Suprapubic skin (tissue), 4 donors: ENCODE measurements at regions not wholly inside any gene's neighbourhood (a gene's known extent, or its start where the extent isn't known, plus 50 kb on each side); places are given as distances from the start of the nearest gene placed in this dataset.

Experiments
- CTCF ChIP-seq, 2 donors: fragments of 200-600 bp in 1 of 2; fragments of 450-650 bp in 1 of 2; sonication (generic) in 1 of 2; IDR thresholded peaks; one replicate each; pipeline ENCODE4 v1.5.1; 2016 to 2019; ENCODE audit warnings: antibody characterized with exemption in 2 of 2, mild to moderate bottlenecking in 1 of 2, moderate library complexity in 1 of 2
- POLR2A ChIP-seq, 2 donors: fragments of 450-650 bp; IDR thresholded peaks; one replicate each; pipeline ENCODE4 v1.6.1; 2017; ENCODE audit warnings: antibody characterized with exemption in 2 of 2, mild to moderate bottlenecking in 2 of 2, moderate library complexity in 2 of 2
- POLR2AphosphoS5 ChIP-seq, 3 donors: sonication (generic); formaldehyde crosslinking; IDR thresholded peaks; one replicate each; pipeline ENCODE4 v1.6.1; 2017; ENCODE audit warnings: antibody characterized with exemption in 3 of 3

- no peak for TF ChIP-seq POLR2A (IDR thresholded peaks at IDR 0.05)
- TF ChIP-seq POLR2AphosphoS5 (IDR thresholded peaks at IDR 0.05): no peak
- no peak for TF ChIP-seq CTCF (IDR thresholded peaks at IDR 0.05)
Measured at GRCh38 chr12:41983394-41983793, 161.3 kb downstream of the GXYLT1 start.
